22Rv1 (cell line): ENCODE measurements at regions not wholly inside any gene's neighbourhood (a gene's known extent, or its start where the extent isn't known, plus 50 kb on each side); places are given as distances from the start of the nearest gene placed in this dataset.

ENCODE experiments used
- CTCF ChIP-seq: fragments of 450-650 bp; IDR thresholded peaks from 2 replicates; pipeline ENCODE4 v1.5.1; 2017; ENCODE audit warnings: mild to moderate bottlenecking
- ZFX ChIP-seq: fragments of 450-650 bp; IDR thresholded peaks from 2 replicates; pipeline ENCODE4 v1.6.1; 2017; ENCODE audit warnings: antibody characterized with exemption, borderline replicate concordance

GRCh38 chr4:14592950-14593349 lies 409.3 kb upstream of the CPEB2 start:
- no peak for TF ChIP-seq CTCF
- no peak for TF ChIP-seq ZFX
